ENCODE measurements at regions not wholly inside any gene's neighbourhood (a gene's known extent, or its start where the extent isn't known, plus 50 kb on each side); places are given as distances from the start of the nearest gene placed in this dataset.

DNA sequence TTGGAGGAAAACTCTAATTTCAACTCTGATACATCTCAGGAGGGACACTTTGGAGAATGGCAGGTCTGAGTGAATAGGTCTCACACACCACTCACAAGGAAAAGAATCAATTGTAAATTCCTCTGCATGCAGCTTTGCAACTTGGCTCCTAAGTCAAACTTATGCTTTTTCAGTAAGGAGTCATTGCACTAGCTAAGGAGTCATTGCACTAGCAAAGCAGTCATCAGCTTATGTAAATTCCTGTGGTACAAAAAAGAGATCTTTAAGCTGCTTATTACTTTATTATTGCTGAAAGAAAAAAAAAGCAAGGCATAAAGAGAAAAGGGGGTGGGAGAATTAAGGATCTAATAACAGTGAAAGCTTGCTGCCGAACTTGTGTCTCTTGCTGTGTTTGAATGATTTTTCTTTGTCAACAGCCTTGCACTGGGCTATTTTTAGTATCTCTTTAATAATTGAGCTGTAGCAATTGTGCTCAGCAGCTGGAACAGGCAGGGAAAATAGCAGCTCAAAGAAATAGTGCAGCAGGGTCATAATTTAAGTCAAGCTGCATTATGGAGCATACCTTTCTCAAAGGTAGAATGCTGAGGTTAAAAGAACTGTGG is 154.3 kb upstream of the ARPP21 start:
- DNase-seq = peak in 1 of 3 donors; percentile 10

GRCh38 chr3:35486295-35486694 is 153.0 kb upstream of the ARPP21 start:
- DNase-seq = no peak

- no peak for DNase-seq
These were observed 151.9 kb upstream of the ARPP21 start for GRCh38 chr3:35487376-35487775.

DNA sequence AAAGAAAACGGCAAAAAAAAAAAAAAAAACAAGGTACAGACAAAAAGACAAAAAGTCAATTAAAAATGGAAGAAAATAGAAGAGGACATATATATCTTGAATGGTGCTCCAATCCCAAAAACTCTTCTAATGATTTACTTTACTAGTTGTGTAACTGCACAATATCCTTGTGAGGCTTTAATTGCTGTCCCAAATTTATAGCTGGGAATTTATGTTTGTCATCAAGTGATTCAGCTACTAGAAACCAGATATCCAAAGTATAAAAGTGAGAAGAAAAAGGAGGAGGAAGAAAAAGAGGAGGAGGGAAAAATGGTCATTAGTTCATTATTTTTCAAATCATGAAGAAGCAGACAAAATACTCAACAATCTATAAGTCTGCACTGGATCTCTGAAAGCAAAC is 150.8 kb upstream of the ARPP21 start:
- no peak for DNase-seq

DNA sequence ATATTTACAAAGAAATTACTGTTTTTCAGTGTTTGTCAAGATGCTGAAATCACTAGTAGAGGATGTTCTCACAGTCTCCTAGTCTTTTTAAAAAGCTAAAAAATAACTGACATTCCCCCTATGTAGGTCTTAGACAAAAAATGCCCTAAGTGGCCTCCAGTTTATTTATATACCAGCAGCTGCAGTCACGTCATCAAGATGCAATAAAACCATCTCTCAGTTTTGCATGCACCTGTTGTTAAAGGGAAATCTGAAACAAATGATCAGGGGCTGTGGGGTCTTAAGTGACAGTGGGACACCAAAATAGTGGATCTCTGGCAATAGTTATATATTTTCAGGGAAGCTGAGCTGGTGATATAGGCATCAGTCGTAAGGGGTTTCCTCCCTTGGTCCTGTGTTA is 146.5 kb upstream of the ARPP21 start:
- peak in 2 of 3 donors; percentile 32 to 42 for DNase-seq

DNA sequence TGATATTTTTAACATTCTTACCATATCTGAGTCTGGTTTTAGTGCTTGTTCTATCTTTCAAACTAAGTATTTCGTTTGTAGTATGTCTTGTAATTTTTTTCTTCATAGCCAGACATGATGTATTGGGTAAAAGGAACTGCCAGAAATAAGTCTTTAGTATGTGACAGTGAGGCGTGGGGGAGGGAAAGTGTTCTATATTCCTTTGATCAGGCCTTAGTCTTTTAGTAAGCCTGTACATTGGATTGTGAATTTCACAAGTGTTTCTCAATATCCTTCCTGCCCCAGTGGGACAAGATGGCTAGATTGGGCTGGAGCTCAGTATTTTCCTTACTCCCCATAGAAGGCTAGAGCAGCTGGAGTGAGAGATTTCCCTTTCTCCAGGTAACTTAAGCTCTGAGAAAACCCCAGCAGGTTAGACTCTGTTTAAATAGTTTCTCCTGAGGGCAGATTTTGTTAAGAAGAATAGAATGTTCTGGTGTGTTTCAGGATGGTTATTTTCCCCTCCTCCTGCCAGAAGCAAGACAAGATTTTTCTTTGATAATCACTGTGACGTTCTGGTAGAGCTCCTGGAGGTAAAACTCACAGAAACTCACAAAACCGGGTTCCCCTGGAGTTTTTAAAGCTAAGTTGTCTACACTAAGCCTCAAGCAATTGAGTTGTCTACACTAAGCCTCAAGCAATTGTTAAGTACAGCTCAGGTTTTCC is 140.7 kb upstream of the ARPP21 start:
- no peak for DNase-seq

DNA sequence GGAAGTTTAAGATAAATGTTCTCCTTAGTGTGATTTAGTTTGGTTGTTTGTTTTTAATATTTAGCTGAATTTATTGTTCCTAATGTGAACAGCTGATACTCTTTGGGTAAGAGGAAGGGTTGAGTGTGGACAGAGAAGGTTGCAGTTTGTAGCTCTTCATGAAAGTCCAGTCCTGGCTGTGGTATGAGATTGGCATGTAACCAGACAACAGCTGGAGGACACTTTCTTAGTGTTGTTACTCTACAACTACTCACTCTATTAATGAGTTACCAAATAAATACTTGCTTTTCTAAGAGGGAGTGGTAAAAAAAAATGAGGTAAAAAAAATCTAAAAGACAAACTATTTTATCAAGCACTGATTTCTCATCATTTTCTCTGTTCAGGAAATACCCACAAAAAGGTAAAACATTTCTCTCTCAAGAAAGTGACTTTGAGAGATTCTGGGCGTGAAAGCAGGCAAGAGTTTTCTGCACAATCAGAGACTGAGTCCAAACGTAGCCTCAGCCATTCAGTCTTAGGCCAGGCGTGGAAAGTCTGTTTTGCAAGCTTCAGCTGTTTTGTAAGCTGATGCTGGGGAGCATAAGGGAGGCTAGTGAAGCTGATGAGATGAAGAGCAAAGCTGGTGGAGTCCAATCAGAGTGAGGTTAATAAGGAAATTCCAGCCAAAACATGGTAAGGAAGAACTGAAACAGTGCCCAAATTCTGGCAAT is 138.5 kb upstream of the ARPP21 start:
- peak; percentile 23 to 44 (median 39) for DNase-seq

DNA sequence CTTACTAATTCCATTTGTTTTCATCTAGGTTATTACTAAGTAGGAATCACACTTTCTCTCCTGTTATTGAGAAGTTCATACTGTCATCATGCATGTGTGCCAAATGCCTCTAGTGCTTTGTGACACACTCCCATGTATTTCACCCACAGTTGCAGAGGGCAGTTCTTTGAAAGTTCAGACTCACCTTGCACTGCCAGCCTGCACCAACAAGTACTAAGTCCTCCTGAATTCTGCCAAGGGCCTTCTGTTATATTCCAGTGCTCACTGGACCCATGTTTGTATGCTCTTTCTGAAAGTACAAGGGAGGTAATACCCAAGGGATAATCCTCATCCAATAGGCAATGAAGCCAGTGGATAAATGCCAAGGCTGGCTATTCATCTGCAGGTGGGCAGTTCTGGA is 136.6 kb upstream of the ARPP21 start:
- no peak for DNase-seq

DNA sequence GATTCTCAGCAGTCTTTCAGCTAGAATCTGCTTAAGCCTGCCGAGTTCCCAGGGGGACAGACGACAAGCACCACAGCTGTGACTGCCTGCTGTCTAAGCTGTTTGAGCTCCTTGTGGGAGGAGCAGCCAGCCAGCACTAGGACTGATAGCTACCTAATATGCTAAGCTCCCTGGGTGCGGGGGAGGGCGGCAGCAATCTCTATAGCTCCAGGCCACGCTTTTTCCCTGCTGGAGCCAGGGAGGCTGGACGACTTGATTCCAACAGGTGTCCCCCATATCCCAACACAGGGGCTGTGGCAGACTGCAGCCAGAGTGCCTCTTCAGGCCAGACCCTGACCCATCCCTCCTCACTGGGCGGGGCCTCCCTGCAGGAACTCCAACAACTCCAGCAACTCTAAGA is 134.1 kb upstream of the ARPP21 start:
- DNase-seq = peak; percentile 47 to 75 (median 66)

DNA sequence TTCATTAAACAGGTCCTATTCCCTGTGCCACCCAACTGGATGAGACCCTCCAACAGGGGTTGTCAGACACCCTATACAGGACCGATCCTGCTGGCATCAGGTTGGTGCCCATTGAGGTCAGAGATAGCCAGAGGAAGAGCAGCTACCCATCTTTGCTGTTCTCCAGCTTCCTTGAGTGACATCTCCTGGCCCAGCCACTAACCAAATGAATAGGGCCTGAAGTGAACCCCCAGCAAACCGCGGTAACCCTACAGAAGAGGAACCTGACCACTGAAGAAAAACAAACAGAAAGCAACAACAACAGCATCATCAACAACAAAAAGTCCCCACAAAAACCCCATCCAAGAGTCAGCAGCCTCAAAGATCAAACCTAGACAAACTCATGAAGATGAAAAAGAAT is 133.6 kb upstream of the ARPP21 start:
- no peak for DNase-seq

- DNase-seq = no peak
These were observed 119.4 kb upstream of the ARPP21 start for GRCh38 chr3:35519936-35520335.

DNA sequence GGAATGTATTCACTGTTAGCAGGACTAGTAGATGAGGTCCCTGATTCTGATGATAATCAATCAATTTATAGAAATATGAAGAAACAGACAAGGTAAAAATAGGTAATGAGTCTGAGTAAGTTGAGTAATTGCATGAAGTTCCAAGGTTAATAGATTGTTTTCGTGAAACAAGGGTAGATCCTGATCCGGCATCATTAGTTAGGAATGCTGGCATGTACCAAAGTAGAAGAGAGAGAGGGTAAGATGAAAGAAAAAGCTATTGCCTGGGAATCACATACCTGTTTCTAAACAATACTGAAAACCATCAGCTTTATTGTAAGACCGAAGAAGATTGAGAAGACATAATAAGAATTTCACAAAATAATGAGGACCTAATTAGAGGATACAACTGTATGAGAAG is 118.1 kb upstream of the ARPP21 start:
- DNase-seq = no peak

- DNase-seq = no peak
These were observed 116.9 kb upstream of the ARPP21 start for GRCh38 chr3:35522450-35522849.

GRCh38 chr3:35523074-35523473 is 116.3 kb upstream of the ARPP21 start:
- DNase-seq = no peak

DNA sequence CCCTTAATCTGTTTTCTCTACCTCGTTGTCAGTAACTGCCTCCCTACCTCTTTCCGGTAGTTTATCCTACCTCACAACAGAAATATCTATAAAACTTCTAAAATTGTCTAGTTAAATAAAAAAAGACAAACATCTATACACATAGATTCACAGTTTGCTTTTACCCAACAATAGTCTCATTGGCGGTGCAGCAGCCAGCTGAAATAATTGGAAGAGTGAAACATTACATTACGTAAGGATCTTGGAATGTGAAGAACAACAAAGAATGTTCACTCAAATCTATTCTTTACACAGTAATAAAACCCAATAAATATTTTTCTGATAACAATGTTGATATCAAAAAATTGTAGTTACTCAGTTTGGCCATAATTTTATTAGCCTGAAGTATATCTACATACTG is 115.5 kb upstream of the ARPP21 start:
- peak in 1 of 3 donors; percentile 15 for DNase-seq

GRCh38 chr3:35524856-35525255 is 114.5 kb upstream of the ARPP21 start:
- no peak for DNase-seq

DNA sequence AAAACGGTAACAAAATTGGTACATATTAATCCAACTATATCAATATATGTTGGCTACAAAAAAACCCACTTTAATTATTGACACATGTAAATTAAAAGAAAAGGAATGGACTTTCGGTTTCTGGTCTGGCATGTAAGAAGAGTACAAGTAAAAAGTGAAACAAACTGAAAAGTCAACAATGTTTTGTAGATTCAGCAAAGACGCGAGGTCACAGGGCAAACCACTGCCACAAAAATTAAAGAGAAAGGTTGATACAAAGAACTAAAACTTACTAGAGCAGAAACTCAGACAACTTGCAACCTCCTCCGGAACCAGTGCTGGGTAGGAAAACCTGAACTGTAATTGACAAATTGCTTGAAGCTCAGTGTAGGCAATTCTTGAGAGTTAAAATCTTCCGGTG is 110.6 kb upstream of the ARPP21 start:
- no peak for DNase-seq

DNA sequence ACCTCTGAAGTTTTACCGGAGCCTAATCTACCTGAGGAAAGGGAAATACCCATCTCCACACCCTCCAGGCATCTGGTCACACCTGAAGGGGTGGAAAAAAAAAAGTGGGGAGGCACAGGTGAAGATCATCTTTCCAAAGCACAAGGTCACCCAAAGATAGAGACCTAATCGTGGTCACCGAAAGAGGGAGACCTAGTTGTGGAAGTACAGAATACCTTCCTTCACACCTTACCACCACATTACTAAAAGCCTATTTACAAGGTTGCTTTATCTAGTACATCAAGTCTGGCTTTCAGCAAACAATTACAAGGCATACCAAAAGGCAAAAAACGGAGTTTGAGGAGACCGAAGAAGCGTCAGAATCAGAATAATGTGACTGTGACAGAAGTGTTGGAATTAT is 110.0 kb upstream of the ARPP21 start:
- DNase-seq = no peak

DNA sequence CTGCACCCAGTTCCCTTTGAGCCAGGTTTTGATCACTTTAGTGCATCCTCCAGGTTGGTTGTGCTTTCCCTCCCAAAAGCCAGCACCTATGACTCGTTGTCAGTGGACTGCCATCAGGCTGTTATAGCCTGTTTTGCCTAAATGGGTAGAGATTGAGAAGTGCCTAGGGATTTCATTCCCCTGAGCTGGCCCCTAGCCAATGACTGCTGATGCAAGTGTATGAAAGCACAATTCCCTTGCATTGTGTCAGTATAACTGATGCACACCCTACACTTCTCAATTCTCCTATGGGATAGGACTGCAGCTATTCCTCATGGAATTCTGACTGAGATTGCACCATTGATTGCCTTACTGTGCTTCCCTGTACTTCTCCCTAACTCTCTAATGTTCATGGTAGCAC is 102.1 kb upstream of the ARPP21 start:
- no peak for DNase-seq

- no peak for DNase-seq
These were observed 94.3 kb upstream of the ARPP21 start for GRCh38 chr3:35544976-35545375.

- DNase-seq = no peak
These were observed 89.6 kb upstream of the ARPP21 start for GRCh38 chr3:35549690-35550089.

DNA sequence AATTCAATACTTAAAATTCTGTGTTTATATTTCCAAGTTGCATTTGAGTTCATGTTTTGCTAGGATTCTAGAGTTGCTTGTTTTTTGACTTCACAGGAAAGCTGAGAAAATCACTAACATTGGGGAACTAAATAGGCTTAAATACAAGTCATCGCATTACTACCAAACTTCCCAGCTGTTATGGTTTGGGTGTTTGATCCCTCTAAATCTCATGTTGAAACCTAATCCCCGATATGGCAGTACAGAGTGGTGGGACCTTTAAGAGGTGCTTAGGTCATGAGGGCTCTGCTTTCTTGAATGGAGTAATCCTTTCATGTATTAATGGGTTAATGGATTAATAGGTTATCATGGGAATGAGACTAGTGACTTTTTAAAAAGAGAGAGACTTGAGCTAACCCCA is 77.2 kb upstream of the ARPP21 start:
- DNase-seq = no peak

DNA sequence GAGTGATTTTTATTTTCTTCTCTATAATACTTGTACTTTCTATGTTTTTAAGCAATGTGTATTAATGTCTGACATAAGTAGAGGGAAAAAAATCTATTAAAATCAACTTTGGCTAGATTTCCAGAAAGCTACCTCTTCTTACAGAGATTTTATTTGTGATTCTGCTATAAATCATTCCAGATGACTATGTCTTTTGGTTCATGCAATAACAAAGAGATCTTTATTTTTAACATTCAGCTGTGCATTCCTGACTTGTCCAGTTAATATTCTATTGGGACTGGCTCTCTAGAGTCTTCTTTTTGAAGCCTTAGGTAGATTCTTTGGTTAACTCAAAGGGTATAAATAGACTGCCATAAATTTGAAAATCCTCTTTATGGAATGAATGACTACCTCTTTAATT is 74.3 kb upstream of the ARPP21 start:
- peak in 1 of 3 donors; percentile 8 for DNase-seq

Measured in muscle of back (tissue), 3 donors.